ENCODE measurements at regions not wholly inside any gene's neighbourhood (a gene's known extent, or its start where the extent isn't known, plus 50 kb on each side); places are given as distances from the start of the nearest gene placed in this dataset.
"Not testable (repeated sequence)": the region's sequence is repeated elsewhere in the genome, so short reads cannot be mapped to it uniquely, and the experiment has no call there.

- no peak for DNase-seq (ENCODE audit: low spot score)
Measured at GRCh38 chr22:34604312-34604711, 461.6 kb upstream of the ISX start.

- no peak for DNase-seq (ENCODE audit: low spot score)
Measured at GRCh38 chr22:34608106-34608505, 457.9 kb upstream of the ISX start.

- DNase-seq (ENCODE audit: low spot score) = no peak
Measured at GRCh38 chr22:34608540-34609115, 457.3 kb upstream of the ISX start.

- DNase-seq (ENCODE audit: low spot score) = no peak
Measured at GRCh38 chr22:34609646-34610045, 456.3 kb upstream of the ISX start.

GRCh38 chr22:34620161-34620560 lies 445.8 kb upstream of the ISX start:
- DNase-seq (ENCODE audit: low spot score) = no peak

DNA sequence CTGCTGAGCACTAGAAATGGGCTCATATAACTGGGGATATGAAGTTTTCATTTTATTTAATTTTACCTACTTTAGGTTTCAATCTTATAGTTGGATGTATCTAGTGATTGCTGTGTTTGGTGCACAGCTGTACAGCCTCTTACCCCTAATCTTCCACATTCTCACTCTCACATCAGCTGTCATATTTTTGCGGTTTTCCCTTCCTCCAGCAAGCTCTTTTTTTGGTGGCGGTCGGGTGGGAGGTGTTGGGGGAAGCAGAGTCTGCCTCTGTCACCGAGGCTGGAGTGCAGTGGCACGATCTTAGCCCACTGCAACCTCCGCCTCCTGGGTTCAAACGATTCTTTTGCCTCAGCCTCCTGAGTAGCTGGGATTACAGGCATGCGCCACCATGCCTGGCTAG lies 445.1 kb upstream of the ISX start:
- no peak for DNase-seq (ENCODE audit: low spot score)

GRCh38 chr22:34622602-34623001 lies 443.4 kb upstream of the ISX start:
- no peak for DNase-seq (ENCODE audit: low spot score)

GRCh38 chr22:34623580-34623979 lies 442.4 kb upstream of the ISX start:
- no peak for DNase-seq (ENCODE audit: low spot score)

DNA sequence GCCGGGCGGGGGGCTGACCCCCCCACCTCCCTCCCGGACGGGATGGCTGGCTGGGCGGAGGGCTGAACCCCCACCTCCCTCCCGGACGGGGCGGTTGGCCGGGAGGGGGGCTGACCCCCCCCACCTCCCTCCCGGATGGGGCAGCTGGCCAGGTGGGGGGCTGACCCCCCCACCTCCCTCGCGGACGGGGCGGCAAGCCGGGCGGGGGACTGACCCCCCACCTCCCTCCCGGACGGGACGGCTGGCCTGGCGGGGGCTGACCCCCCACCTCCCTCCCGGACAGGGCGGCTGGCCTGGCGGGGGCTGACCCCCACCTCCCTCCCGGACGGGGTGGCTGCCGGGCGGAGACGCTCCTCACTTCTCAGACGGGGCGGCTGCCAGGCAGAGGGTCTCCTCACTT lies 440.1 kb upstream of the ISX start:
- not testable (repeated sequence) for DNase-seq (ENCODE audit: low spot score)

- no peak for DNase-seq (ENCODE audit: low spot score)
Measured at GRCh38 chr22:34638128-34638527, 427.8 kb upstream of the ISX start.

- no peak for DNase-seq (ENCODE audit: low spot score)
Measured at GRCh38 chr22:34639911-34640310, 426.0 kb upstream of the ISX start.

DNA sequence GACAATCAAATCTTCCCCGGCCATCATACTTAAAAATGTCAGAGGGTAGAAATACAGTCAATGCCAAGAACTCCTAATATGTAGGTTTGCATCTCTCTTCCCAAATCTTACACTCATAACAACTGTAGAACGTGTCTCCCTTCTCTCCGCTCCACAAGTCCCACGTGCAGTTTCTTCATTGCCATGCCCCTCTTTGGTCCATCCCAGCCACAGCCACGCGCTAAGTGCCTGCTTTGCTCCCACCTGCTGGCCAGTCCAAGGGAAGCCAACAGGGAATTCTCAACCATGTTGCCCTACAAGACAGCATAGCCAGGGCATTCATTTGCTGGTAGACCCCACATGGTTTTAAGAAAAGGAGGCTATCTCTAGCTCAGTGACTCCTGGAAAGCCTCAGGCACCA lies 420.6 kb upstream of the ISX start:
- DNase-seq (ENCODE audit: low spot score) = no peak

- no peak for DNase-seq (ENCODE audit: low spot score)
Measured at GRCh38 chr22:34669001-34669400, 397.0 kb upstream of the ISX start.

GRCh38 chr22:34683031-34683430 lies 382.9 kb upstream of the ISX start:
- not testable (repeated sequence) for DNase-seq (ENCODE audit: low spot score)

DNA sequence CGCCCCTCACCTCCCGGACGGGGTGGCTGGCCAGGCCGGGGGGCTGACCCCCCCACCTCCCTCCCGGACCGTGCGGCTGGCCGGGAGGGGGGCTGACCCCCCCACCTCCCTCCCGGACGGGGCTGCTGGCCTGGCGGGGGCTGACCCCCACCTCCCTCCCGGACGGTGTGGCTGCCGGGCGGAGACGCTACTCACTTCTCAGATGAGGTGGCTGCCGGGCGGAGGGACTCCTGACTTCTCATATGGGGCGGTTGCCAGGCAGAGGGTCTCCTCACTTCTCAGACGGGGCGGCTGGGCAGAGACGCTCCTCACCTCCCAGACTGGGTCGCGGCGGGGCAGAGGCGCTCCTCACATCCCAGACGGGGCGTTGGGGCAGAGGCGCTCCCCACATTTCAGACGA lies 381.7 kb upstream of the ISX start:
- not testable (repeated sequence) for DNase-seq (ENCODE audit: low spot score)

- no peak for DNase-seq (ENCODE audit: low spot score)
Measured at GRCh38 chr22:34687116-34687515, 378.8 kb upstream of the ISX start.

- no peak for DNase-seq (ENCODE audit: low spot score)
Measured at GRCh38 chr22:34688825-34689224, 377.1 kb upstream of the ISX start.

- no peak for DNase-seq (ENCODE audit: low spot score)
Measured at GRCh38 chr22:34696557-34696956, 369.4 kb upstream of the ISX start.

- DNase-seq (ENCODE audit: low spot score) = no peak
Measured at GRCh38 chr22:34702279-34702678, 363.7 kb upstream of the ISX start.

GRCh38 chr22:34709641-34710040 lies 356.3 kb upstream of the ISX start:
- no peak for DNase-seq (ENCODE audit: low spot score)

- DNase-seq (ENCODE audit: low spot score) = no peak
Measured at GRCh38 chr22:34722901-34723300, 343.1 kb upstream of the ISX start.

- DNase-seq (ENCODE audit: low spot score) = no peak
Measured at GRCh38 chr22:34736081-34736480, 329.9 kb upstream of the ISX start.

GRCh38 chr22:34738661-34739400 lies 327.1 kb upstream of the ISX start:
- no peak for DNase-seq (ENCODE audit: low spot score)

DNA sequence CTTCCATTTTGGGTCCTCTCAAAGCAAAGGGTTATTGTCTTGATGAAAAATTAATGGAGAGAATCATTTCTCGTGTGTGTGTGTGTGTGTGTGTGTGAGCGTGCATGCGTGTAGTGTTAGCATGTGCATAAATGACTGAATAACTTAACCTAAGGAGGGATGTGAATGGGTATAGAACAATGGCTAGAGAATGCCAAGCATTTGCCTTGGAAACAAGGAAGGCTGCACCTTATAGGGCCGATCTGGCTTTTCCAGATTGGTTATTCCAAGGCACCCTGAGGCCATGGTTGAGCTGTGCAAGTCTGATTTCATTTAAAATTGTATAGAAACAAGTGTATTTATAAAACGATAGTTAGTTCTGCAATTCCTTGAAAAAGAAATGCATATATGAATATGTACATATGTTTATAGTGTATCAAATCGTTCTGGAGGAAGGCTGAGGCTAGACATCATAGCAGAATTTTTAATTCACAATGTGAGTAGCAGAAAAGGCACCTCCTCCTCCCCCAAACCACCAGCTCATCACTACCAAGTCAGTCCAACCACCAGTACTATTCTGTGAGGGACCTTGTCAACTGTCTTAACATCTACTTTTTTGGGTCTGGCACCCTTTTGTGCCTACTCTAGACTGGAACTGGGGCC lies 322.7 kb upstream of the ISX start:
- DNase-seq (ENCODE audit: low spot score) = no peak

Data from GM03348 (cell line).